ENCODE measurements at regions not wholly inside any gene's neighbourhood (a gene's known extent, or its start where the extent isn't known, plus 50 kb on each side); places are given as distances from the start of the nearest gene placed in this dataset.

DNA sequence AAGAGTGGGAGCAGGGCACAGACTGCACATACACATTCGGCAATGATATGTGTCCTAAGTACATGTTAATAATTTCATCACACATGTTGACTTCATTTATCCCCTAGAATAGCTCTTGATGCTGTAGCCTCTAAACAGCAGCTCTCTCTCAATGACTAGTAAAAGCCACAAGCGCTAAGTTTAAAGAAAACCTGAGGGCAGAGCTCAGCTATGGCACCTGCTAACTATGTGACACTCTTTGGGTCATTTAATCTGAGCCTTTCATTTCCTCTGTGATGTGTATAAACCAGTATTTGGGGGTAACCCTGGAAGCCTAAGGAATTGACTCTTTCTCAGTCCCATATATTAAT, 140.6 kb upstream of the MOCS2 start:
- Histone ChIP-seq H3K36me3 (ENCODE audit: insufficient read depth, low read length, poor library complexity, severe bottlenecking) (no peaks in the 10 kb centered on the region), H3K27me3 (replicated peaks; ENCODE audit: insufficient read depth, low read depth, low read length, poor library complexity) (no peaks in the 10 kb centered on the region), H3K9me3 (ENCODE audit: low read depth, low read length, poor library complexity, severe bottlenecking) (no peaks in the 10 kb centered on the region), H3K27ac (ENCODE audit: low read depth, low read length, poor library complexity, severe bottlenecking) (no peak overlapping the region), H3K4me1 (ENCODE audit: insufficient read depth, low read length, poor library complexity, severe bottlenecking) (no peaks in the 10 kb centered on the region), H3K4me3 (ENCODE audit: low read depth, low read length, poor library complexity, severe bottlenecking) (no peak overlapping the region)
- DNase-seq (ENCODE audit: low spot score) = no peak
- ChIA-PET CTCF (interaction anchor here (0.8 kb wide), 1 partner anchor 12 kb away, joined by 3 read pairs; no protein-coding TSS in a partner anchor), POLR2A (ENCODE audit: low non-redundant PET) (no interaction called here)
- no peak for TF ChIP-seq CTCF (conservative IDR thresholded peaks at IDR 0.05; ENCODE audit: low read depth, low read length)
- no peak for TF ChIP-seq EZH2 (IDR thresholded peaks at IDR 0.05; ENCODE audit: borderline replicate concordance, low read depth, low read length, poor library complexity, severe bottlenecking)
- intact Hi-C loops (cut with micrococcal nuclease; ENCODE audit: unreplicated experiment) = no loop called here
- BruUV-seq (replicated peaks) = no TSS peak

DNA sequence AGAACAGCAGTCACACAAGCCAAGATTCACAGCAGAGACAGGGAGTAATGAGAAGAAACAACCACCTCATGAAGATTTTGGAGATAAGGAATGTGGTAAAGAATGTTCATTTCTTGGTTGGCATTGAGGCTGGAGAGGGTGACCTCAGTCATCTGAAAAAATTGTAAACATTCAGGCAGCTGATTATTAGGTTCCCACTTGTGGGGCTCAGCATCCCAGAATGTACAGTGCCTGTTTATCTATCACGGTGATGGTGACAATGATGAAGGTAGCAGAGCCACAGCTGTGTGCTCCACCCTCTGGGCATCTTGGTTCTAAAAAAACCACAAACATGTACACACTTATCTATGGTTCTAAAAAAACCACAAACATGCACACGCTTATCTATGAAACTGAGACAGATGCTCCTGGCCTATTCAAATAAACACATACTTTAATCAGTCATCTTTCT, 143.9 kb upstream of the MOCS2 start:
- intact Hi-C loops (cut with micrococcal nuclease; ENCODE audit: unreplicated experiment) = no loop called here
- ChIA-PET CTCF (no interaction called here), POLR2A (ENCODE audit: low non-redundant PET) (no interaction called here)
- Histone ChIP-seq H3K4me3 (ENCODE audit: low read depth, low read length, poor library complexity, severe bottlenecking) (no peak overlapping the region), H3K27ac (ENCODE audit: low read depth, low read length, poor library complexity, severe bottlenecking) (no peak overlapping the region), H3K36me3 (ENCODE audit: insufficient read depth, low read length, poor library complexity, severe bottlenecking) (no peaks in the 10 kb centered on the region), H3K9me3 (ENCODE audit: low read depth, low read length, poor library complexity, severe bottlenecking) (no peaks in the 10 kb centered on the region), H3K4me1 (ENCODE audit: insufficient read depth, low read length, poor library complexity, severe bottlenecking) (no peaks in the 10 kb centered on the region), H3K27me3 (replicated peaks; ENCODE audit: insufficient read depth, low read depth, low read length, poor library complexity) (no peaks in the 10 kb centered on the region)
- TF ChIP-seq EZH2 (IDR thresholded peaks at IDR 0.05; ENCODE audit: borderline replicate concordance, low read depth, low read length, poor library complexity, severe bottlenecking) = no peak
- TF ChIP-seq CTCF (conservative IDR thresholded peaks at IDR 0.05; ENCODE audit: low read depth, low read length) = no peak
- no peak for DNase-seq (ENCODE audit: low spot score)
- BruUV-seq (replicated peaks) = no TSS peak

DNA sequence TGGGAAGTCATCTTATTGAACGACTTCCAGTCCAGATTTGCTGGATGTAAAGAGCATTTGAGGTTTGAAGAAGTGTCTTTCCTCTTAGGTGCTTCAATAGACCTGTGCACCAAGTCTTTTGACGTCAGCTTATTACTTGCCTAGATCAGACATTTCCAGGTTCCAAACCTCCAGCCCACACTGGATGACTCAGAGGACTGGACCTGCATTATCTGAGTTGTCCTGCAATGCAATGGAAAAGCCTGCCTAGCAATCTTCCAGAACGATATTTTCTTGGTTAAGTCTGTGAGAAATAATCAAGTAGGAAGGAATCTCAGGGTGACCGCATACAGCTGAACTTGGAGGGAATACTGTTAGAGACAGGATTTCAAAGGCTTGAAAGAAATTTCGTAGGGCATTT, 147.2 kb upstream of the MOCS2 start:
- POLR2A ChIA-PET (ENCODE audit: low non-redundant PET) = no interaction called here
- no peak overlapping the region for H3K4me3 ChIP-seq (ENCODE audit: low read depth, low read length, poor library complexity, severe bottlenecking)
- no peaks in the 10 kb centered on the region for H3K4me1 ChIP-seq (ENCODE audit: insufficient read depth, low read length, poor library complexity, severe bottlenecking)
- BruUV-seq (replicated peaks) = no TSS peak
- no peak for DNase-seq (ENCODE audit: low spot score)
- TF ChIP-seq CTCF (conservative IDR thresholded peaks at IDR 0.05; ENCODE audit: low read depth, low read length) (no peak), EZH2 (IDR thresholded peaks at IDR 0.05; ENCODE audit: borderline replicate concordance, low read depth, low read length, poor library complexity, severe bottlenecking) (no peak)
- CTCF ChIA-PET = no interaction called here
- no peaks in the 10 kb centered on the region for H3K9me3 ChIP-seq (ENCODE audit: low read depth, low read length, poor library complexity, severe bottlenecking)
- no peaks in the 10 kb centered on the region for H3K36me3 ChIP-seq (ENCODE audit: insufficient read depth, low read length, poor library complexity, severe bottlenecking)
- intact Hi-C loops (cut with micrococcal nuclease; ENCODE audit: unreplicated experiment) = no loop called here
- H3K27ac ChIP-seq (ENCODE audit: low read depth, low read length, poor library complexity, severe bottlenecking) = no peak overlapping the region
- H3K27me3 ChIP-seq (replicated peaks; ENCODE audit: insufficient read depth, low read depth, low read length, poor library complexity) = no peaks in the 10 kb centered on the region
